ENCODE measurements at regions not wholly inside any gene's neighbourhood (a gene's known extent, or its start where the extent isn't known, plus 50 kb on each side); places are given as distances from the start of the nearest gene placed in this dataset.

GRCh38 chr6:109296452-109296851 is 85.8 kb downstream of the CD164 start:
- no peak for DNase-seq (ENCODE audit: low read depth)
- TF ChIP-seq CTCF (IDR thresholded peaks at IDR 0.05; ENCODE audit: insufficient read depth, low read depth, low read length): no peak
- no peak overlapping the region for H3K4me3 ChIP-seq (ENCODE audit: low read depth, low read length)

GRCh38 chr6:109295774-109296156 is 86.5 kb downstream of the CD164 start:
- no peak overlapping the region for H3K4me3 ChIP-seq (ENCODE audit: low read depth, low read length)
- TF ChIP-seq CTCF (IDR thresholded peaks at IDR 0.05; ENCODE audit: insufficient read depth, low read depth, low read length): no peak
- no peak for DNase-seq (ENCODE audit: low read depth)

GRCh38 chr6:109295109-109295773 is 87.0 kb downstream of the CD164 start:
- TF ChIP-seq CTCF (IDR thresholded peaks at IDR 0.05; ENCODE audit: insufficient read depth, low read depth, low read length): no peak
- H3K4me3 ChIP-seq (ENCODE audit: low read depth, low read length): no peak overlapping the region
- no peak for DNase-seq (ENCODE audit: low read depth)

- DNase-seq (ENCODE audit: low read depth): no peak
- no peak overlapping the region for H3K4me3 ChIP-seq (ENCODE audit: low read depth, low read length)
- TF ChIP-seq CTCF (IDR thresholded peaks at IDR 0.05; ENCODE audit: insufficient read depth, low read depth, low read length): no peak
These were observed 89.2 kb downstream of the CD164 start for GRCh38 chr6:109292983-109293586.

- no peak for DNase-seq (ENCODE audit: low read depth)
- TF ChIP-seq CTCF (IDR thresholded peaks at IDR 0.05; ENCODE audit: insufficient read depth, low read depth, low read length): no peak
- no peak overlapping the region for H3K4me3 ChIP-seq (ENCODE audit: low read depth, low read length)
These were observed 89.8 kb downstream of the CD164 start for GRCh38 chr6:109292420-109292819.

- TF ChIP-seq CTCF (IDR thresholded peaks at IDR 0.05; ENCODE audit: insufficient read depth, low read depth, low read length): no peak
- no peak overlapping the region for H3K4me3 ChIP-seq (ENCODE audit: low read depth, low read length)
- no peak for DNase-seq (ENCODE audit: low read depth)
These were observed 90.4 kb downstream of the CD164 start for GRCh38 chr6:109291902-109292301.
